Brain microvascular endothelial cell (primary cell): ENCODE measurements at regions not wholly inside any gene's neighbourhood (a gene's known extent, or its start where the extent isn't known, plus 50 kb on each side); places are given as distances from the start of the nearest gene placed in this dataset.

ENCODE experiments used
- DNase-seq: peaks from one replicate; pipeline ENCODE4 v3.0.0-alpha.2; 2020
- H3K27ac ChIP-seq: fragments of 250-450 bp; sonication (Bioruptor Pico); 2 replicates; pipeline ENCODE4 v1.5.1; 2020; ENCODE audit warnings: mild to moderate bottlenecking, moderate library complexity
- H3K27me3 ChIP-seq: fragments of 250-450 bp; sonication (Bioruptor Pico); replicated peaks from 2 replicates; pipeline ENCODE4 v1.5.1; 2020; ENCODE audit warnings: mild to moderate bottlenecking
- H3K36me3 ChIP-seq: fragments of 250-450 bp; sonication (Bioruptor Pico); replicated peaks from 2 replicates; pipeline ENCODE4 v1.5.1; 2020; ENCODE audit warnings: mild to moderate bottlenecking
- H3K4me3 ChIP-seq: 2 replicates; pipeline ENCODE4 v1.5.1; 2011; ENCODE audit warnings: low read depth, mild to moderate bottlenecking, control low read depth, low read length, moderate library complexity
- CTCF ChIP-seq: IDR thresholded peaks from 2 replicates; pipeline ENCODE4 v1.5.1; 2011; ENCODE audit warnings: low read depth, mild to moderate bottlenecking, moderate library complexity, low read length, control low read depth, inconsistent platforms; ENCODE audit errors: missing control alignments
- in situ Hi-C: cut with HindIII; loops from 2 replicates; pipeline ENCODE4 v1.10.0; 2017; ENCODE audit warnings: low sequenced_read_pairs, low pct_ligation_motif_present

GRCh38 chr7:142698429-142698828 lies 50.8 kb upstream of the PRSS1 start:
- Histone ChIP-seq H3K27me3 (no peaks in the 10 kb centered on the region), H3K36me3 (no peaks in the 10 kb centered on the region), H3K27ac (no peak overlapping the region), H3K4me3 (no peak overlapping the region)
- no peak for TF ChIP-seq CTCF
- no peak for DNase-seq
- in situ Hi-C loops, result no loop called here

GRCh38 chr7:142697270-142697669 lies 52.0 kb upstream of the PRSS1 start:
- DNase-seq, result no peak
- in situ Hi-C loops, result no loop called here

GRCh38 chr7:142696456-142697179 lies 52.7 kb upstream of the PRSS1 start:
- no peak for TF ChIP-seq CTCF
- in situ Hi-C loops, result no loop called here

More at GRCh38 chr7:142697270-142697669, 52.0 kb upstream of the PRSS1 start:
- Histone ChIP-seq H3K27me3 (no peaks in the 10 kb centered on the region), H3K4me3 (no peak overlapping the region), H3K36me3 (no peaks in the 10 kb centered on the region), H3K27ac (no peak overlapping the region)
- no peak for TF ChIP-seq CTCF

GRCh38 chr7:142693911-142694310 lies 55.4 kb upstream of the PRSS1 start:
- DNase-seq, result no peak
- Histone ChIP-seq H3K27ac (no peak overlapping the region), H3K27me3 (no peaks in the 10 kb centered on the region), H3K4me3 (no peak overlapping the region), H3K36me3 (no peaks in the 10 kb centered on the region)
- TF ChIP-seq CTCF, result no peak
- in situ Hi-C loops, result no loop called here

More at GRCh38 chr7:142696456-142697179, 52.7 kb upstream of the PRSS1 start:
- no peak overlapping the region for H3K27ac ChIP-seq
- H3K27me3 ChIP-seq, result no peaks in the 10 kb centered on the region
- DNase-seq, result no peak
- H3K4me3 ChIP-seq, result no peak overlapping the region
- H3K36me3 ChIP-seq, result no peaks in the 10 kb centered on the region

GRCh38 chr7:142690554-142691182 lies 58.6 kb upstream of the PRSS1 start:
- no peaks in the 10 kb centered on the region for H3K36me3 ChIP-seq
- DNase-seq, result no peak
- H3K27me3 ChIP-seq, result no peaks in the 10 kb centered on the region
- H3K27ac ChIP-seq, result no peak overlapping the region
- no peak for TF ChIP-seq CTCF
- no peak overlapping the region for H3K4me3 ChIP-seq
- in situ Hi-C loops, result no loop called here
